ENCODE measurements at regions not wholly inside any gene's neighbourhood (a gene's known extent, or its start where the extent isn't known, plus 50 kb on each side); places are given as distances from the start of the nearest gene placed in this dataset.

GRCh38 chr2:191777351-191777750 lies 69.5 kb downstream of the CAVIN2 start:
- DNase-seq: no peak
- 27 to 49% (median 31%) methylated on average over 2 of the region's 2 CpGs for WGBS, 3 donors
- ATAC-seq: no peak
- no peak overlapping the region for H3K4me3 ChIP-seq
- TF ChIP-seq CTCF (IDR thresholded peaks at IDR 0.05): no peak
- no peaks in the 10 kb centered on the region for H3K4me1 ChIP-seq
- H3K27me3 ChIP-seq (ENCODE audit: insufficient read depth in 3 of 3, low read length in 2 of 3): no peaks in the 10 kb centered on the region
- no peaks in the 10 kb centered on the region for H3K36me3 ChIP-seq (ENCODE audit: insufficient read depth in 1 of 2, low read depth in 1 of 2)
- intact Hi-C loops (cut with DNase I): no loop called here
- H3K27ac ChIP-seq: no peak overlapping the region
- no peaks in the 10 kb centered on the region for H3K9me3 ChIP-seq

- H3K4me3 ChIP-seq: no peak overlapping the region
- H3K4me1 ChIP-seq: no peaks in the 10 kb centered on the region
- H3K9me3 ChIP-seq: no peaks in the 10 kb centered on the region
- H3K36me3 ChIP-seq (ENCODE audit: insufficient read depth in 1 of 2, low read depth in 1 of 2): no peaks in the 10 kb centered on the region
- DNase-seq (no peak), ATAC-seq (no peak)
- intact Hi-C loops (cut with DNase I): no loop called here
- 97 to 100% (median 98%) methylated on average over 1 of the region's 1 CpG for WGBS, 3 donors
- no peak overlapping the region for H3K27ac ChIP-seq
- H3K27me3 ChIP-seq (ENCODE audit: insufficient read depth in 3 of 3, low read length in 2 of 3): no peaks in the 10 kb centered on the region
- no peak for TF ChIP-seq CTCF (IDR thresholded peaks at IDR 0.05)
Measured at GRCh38 chr2:191778041-191778440, 68.8 kb downstream of the CAVIN2 start.

GRCh38 chr2:191782351-191782750 lies 64.5 kb downstream of the CAVIN2 start:
- no peak overlapping the region for H3K27ac ChIP-seq
- no peaks in the 10 kb centered on the region for H3K36me3 ChIP-seq (ENCODE audit: insufficient read depth in 1 of 2, low read depth in 1 of 2)
- WGBS, 3 donors: 83% methylated on average over 8 of the region's 8 CpGs
- ATAC-seq: no peak
- no peak for TF ChIP-seq CTCF (IDR thresholded peaks at IDR 0.05)
- H3K4me3 ChIP-seq: no peak overlapping the region
- no peaks in the 10 kb centered on the region for H3K4me1 ChIP-seq
- no peak for DNase-seq
- intact Hi-C loops (cut with DNase I): no loop called here
- H3K27me3 ChIP-seq (ENCODE audit: insufficient read depth in 3 of 3, low read length in 2 of 3): no peaks in the 10 kb centered on the region
- no peaks in the 10 kb centered on the region for H3K9me3 ChIP-seq

- H3K27ac ChIP-seq: no peak overlapping the region
- TF ChIP-seq CTCF (IDR thresholded peaks at IDR 0.05): no peak
- no peaks in the 10 kb centered on the region for H3K9me3 ChIP-seq
- intact Hi-C loops (cut with DNase I): no loop called here
- H3K27me3 ChIP-seq (ENCODE audit: insufficient read depth in 3 of 3, low read length in 2 of 3): peaks cover 0 to under 1% (median 0%) of the 10 kb centered on the region in 3 donors
- DNase-seq: no peak
- no peaks in the 10 kb centered on the region for H3K4me1 ChIP-seq
- H3K4me3 ChIP-seq: no peak overlapping the region
- no peaks in the 10 kb centered on the region for H3K36me3 ChIP-seq (ENCODE audit: insufficient read depth in 1 of 2, low read depth in 1 of 2)
- ATAC-seq: no peak
Measured at GRCh38 chr2:191783416-191783815, 63.5 kb downstream of the CAVIN2 start.
